SKM-1 treated with dmso at 0.1 percent for 144 hours (cell line): ENCODE measurements at regions not wholly inside any gene's neighbourhood (a gene's known extent, or its start where the extent isn't known, plus 50 kb on each side); places are given as distances from the start of the nearest gene placed in this dataset.

Experiments
- DNase-seq: peaks from one replicate; lab custom pipeline; 2025; ENCODE audit not compliant: unreplicated experiment; lab: John Stamatoyannopoulos, UW

DNA sequence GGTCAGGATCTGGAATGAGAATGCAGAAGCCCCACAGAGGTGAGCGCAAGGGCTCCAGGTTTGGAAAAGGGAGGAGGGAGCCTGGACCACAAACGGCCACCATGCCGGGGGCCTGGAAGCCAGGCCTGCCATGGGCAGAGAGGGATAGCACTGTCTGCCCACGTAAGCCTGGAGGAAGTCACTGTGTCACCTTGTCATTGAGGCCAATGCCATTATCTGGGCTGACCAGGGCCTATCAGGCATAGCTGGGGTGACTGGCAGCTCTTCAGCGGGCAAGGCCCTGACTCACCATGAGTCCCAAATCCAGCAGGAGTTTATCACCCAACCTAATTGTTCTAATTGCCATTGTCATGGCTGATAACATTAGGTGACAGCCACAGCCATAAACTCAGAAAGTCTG lies 84.6 kb downstream of the MATN1 start:
- DNase-seq: no peak

DNA sequence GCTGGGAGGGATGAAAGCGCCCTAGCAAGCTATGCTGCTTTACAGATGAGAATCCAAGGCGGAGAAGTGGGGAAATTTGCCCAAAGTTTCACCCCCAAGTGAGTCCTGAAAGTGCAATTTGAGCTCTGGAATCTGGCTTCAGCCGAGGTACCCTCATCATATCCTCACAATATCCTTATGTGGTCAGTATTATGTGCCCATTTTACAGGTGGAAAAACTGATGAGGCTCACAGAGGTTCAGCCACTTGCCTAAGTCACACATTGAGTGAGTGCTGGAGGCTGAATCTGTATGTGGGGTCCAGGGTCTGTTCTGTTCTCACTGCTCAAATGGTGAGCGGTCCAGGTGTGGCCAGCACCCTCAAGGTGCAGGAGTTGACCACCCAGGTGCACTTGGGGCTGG lies 85.3 kb downstream of the MATN1 start:
- DNase-seq: no peak

DNA sequence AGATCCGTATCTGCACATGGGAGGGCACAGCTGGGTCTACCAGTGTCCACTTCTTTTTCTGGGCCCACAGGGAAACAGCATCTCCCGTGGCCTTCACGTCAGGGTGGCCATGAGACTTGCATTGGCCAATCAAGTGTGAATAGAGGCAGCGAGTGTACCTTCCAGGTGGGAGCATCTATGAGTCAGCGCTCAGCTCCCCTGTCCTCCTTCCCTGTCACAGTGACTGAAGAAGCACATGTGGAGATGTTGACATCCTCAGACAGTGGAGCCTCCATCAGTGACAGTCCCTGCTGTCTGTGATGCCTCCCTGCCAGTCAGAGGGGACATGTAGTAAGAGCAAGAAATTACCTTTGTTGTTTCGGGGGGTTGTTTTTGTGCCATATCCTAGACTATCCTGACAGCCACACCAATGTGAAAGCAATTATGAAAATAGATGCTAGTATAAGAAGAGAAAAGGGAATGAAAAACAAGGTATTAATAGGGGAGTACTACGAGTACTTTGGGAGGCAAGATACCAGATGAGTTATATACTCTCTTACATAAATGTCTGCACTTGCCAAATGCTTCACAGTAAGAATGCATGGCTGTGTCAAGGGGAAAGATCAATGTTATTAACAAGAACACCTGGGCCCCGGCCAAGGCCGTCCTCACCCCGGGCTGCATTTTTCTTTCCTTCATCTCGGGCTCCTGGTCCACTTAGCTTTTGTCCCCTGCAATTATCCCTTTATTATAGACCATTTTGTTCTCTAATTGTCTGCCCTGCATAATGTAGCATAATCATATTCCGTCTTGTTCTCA lies 86.0 kb downstream of the MATN1 start:
- no peak for DNase-seq

DNA sequence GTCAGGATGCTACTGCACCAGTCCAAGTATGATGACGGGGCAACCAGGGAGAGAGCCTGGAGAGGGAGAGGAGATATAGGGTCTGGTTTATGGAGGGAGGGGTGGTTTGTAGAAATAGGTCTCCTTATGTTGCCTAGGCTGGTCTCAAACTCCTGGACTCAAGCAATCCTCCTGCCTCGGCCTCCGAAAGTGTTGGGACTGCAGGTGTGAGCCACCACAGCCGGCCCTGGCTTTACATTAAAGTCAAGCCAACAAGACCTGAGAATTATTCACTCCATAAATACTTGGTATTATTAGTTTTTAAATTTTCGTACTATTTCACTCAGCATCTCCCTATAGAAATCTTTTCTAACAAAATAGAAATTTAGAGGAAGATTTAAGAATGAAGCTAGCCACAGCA lies 86.8 kb downstream of the MATN1 start:
- DNase-seq: no peak

DNA sequence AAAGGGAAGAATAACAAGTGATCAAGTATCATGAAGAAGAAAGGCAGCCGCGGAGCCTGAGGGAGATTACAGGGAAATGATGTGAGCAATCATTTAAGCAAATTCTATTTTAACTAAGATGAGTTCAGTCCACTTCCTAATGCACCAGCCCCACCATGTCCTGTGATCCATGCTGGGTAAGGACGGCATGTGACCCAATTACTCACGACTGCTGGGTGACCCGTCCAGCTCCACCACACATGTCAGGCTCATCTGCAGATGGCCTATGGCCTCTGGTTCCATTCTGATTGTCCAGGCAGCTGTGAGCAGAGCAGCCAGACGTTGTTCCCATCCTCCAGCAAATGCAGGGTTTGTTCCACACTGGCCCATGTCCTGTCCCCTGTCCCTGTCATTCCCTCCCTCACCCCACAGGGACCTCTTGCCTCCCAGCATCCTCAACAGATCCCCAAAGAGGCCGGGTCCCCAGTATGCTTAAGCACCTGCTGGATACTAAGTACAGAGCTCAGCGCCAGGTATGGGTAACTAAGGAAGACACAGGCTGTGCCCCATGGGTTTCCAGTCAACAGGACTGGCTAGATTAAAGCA lies 87.9 kb downstream of the MATN1 start:
- DNase-seq: no peak

DNA sequence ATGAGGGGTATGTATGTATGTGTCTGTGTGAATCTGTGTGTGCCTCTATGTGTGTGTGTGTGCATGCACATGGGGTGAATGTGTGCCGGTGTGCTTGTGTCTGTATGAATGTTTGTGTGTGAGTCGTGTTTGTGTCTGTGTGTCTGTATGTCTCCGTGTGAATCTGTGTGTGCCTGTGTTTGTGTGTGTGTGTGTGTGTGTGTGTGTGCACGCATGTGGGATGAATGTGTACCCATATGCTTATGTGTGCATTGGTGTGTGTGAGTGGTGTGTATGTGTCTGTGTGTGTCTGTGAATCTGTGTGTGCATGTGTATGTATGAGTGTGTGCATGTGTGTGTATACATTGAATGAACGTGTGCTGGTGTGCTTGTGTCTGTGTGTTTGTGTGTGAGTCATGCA lies 88.9 kb downstream of the MATN1 start:
- DNase-seq: no peak

DNA sequence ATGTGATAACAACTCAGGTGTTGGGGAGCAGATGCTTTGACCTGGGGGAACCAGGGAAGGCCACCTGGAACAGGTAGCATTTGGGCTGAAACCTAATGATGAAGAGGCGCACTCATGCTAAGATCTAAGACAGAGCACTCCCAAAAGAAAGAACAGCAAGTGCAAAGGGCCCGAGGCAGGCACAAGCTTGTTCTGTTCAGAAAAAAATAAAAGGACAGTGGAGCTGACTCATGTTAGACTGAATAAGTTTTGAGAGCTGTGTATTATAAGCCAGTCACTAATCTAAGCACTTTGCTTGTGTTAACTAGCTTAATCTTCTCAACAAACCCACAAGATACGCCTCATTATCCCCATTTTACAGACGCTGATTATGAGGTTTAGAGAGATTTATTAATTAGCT lies 90.1 kb downstream of the MATN1 start:
- DNase-seq: no peak

DNA sequence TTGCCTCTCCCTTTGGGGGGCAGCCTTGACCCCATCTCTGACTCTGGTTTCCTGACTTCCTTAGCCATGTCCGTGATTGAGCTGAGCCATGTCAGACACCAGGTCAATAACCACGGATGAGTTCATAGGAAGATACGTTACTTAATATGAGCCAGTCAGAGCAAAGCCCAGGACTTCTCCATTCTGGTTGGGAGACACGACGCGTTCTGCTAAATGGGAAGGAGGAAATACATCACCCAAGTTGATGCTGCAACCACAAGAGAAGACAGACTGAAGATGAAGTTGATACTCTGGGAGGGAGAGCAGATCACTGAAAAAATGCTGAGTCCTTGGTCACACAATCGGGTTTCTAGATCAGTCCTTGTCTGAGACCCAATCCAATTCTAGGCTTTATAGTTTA lies 90.9 kb downstream of the MATN1 start:
- DNase-seq: no peak

DNA sequence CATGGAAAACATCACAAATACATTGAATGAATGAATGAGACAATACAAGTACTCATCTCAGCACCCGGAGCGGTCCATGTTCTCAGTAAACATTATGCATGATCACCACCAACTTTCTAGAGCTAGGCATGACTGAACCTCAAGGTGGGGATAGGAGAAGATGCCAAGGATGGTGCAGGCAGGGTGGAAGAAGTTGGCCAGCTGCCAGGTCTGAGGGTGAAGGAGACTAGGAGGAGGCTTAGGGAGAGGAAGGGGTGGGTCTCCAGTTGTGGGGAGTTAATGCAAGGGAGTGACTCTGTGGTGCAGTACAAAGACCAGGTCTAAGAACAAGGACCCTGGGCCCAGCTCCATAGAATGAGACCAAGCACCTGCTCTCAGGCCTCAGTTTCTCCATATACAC lies 91.7 kb downstream of the MATN1 start:
- no peak for DNase-seq

DNA sequence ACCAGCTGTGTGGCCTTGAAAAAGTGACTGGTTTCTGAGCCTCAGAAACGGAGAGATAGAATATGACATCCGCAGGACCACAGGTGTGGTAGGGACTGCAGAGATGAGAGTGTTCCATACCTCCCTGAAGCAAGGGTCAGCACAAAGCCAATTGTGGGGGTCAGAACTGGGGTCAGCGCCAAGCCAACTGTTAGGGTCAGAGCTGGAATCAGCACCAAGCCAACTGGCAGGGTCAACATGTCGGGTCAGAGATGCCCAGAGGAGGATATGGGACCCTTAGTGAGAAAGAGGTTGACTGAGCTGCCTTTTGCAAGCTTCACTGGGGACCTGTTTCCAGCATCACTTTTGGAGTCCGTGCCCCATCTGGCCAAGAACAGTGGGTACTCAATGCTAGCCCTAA lies 93.9 kb downstream of the MATN1 start:
- DNase-seq: no peak

DNA sequence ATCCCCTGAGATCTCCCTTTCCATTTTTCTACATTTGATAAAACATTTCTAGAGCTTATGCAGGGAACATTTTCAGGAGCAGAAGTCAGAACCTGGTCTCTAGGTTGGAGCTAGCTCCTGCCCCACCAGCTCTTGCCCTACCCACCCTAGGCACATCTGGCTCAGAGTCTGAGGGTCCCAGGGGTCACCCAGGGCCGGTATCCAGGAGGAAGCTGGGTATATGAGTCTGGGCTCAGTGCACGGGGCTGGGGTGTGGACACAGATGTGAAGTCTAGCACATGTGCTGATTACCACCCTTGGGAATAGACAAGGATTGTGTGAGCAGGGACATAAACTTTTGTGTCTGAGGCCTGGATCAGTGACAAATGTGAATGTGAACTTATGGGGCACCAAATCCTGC lies 95.4 kb downstream of the MATN1 start:
- DNase-seq: no peak

DNA sequence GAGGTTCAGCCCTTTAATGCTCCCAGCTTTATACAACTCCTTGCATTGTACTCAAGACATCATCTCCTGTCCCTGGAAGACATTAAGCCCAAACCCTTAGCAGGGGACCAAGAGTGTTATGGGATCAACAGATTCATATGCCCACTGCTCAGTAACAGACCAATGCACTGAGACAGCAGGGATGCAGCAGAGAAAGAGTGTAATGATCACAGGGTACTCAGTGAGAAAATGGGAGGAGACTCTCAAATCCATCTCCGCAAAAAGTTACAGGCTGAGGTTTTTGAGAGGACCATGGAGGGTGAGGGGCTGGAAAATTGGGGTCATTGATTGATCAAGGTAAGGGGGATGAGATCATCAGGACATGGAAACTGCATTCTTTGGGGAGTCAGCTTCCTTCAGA lies 96.2 kb downstream of the MATN1 start:
- no peak for DNase-seq

DNA sequence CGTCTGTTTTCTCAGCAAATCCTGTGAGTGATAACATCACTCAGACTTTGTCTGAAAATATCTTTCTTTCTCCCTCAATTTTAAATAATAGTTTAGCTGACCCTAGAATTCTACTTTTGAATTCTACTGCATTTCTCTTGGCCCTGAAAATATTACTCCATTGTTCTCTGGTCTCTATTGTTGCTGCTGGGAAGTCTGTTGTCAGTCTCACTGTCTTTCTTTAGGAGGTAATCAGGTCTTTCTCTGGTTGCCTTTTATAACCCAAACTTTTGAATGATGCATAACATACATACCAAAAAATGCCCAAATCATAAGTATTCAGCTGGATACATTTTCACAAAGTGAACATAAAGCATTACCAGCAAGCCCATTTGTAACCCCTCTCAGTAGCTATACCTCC lies 100.0 kb downstream of the MATN1 start:
- DNase-seq: no peak

DNA sequence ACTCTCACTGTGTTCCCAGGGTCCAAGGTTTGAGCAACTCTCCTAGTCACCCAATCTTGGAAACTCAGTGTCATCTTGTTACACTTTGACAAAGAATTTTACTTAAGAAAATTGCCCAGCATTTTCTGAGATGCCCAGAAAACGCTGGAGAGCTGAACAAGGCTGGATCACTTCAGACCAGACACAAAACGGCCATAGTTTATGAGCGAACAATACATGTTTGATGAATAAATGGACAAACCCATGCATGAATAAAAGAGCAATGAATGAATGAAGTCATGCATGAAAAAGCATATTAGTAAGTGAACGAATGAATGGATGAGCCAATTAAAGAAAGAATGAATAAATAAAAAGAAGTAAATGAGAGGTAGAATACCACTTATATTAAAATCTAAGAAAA lies 103.8 kb downstream of the MATN1 start:
- DNase-seq: no peak

DNA sequence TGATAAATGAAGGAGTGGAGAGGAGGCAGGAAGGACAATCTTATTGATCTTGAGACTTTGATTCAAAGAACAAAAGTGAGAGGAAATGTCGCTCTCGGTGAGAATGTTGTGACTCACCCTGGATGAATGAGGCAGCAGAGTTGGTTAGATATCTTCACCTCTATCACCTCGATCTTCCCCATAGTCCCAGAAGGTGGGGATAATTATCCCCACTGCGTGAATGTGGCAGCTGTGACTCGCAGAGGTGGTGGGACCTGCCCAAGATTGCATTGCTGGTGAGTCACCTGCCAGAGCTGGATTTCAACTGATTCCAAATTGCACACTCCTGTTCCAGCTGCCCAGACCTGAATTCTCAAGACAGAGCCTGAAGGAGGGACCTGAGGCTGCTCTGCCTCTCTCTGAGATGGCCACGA lies 105.0 kb downstream of the MATN1 start:
- DNase-seq: no peak

DNA sequence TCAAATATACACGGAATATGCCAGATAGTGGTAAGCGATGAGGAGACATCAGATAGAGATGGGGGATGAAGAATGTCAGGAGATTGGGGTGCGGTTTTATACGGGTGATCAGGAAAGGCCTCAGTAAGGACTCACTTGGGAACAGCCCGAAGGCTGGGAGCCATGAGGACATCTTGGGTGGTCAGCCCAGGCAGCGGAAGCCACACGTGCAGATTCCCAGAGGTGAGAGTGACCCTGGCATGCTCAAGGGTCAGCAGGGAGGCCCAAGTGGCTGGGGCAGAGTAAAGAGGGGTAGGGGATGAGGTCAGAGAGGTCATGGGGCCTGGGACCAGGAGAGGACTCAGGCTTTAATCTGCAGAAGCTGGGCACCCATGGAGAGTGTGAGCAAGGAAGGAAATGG lies 106.6 kb downstream of the MATN1 start:
- DNase-seq: no peak

DNA sequence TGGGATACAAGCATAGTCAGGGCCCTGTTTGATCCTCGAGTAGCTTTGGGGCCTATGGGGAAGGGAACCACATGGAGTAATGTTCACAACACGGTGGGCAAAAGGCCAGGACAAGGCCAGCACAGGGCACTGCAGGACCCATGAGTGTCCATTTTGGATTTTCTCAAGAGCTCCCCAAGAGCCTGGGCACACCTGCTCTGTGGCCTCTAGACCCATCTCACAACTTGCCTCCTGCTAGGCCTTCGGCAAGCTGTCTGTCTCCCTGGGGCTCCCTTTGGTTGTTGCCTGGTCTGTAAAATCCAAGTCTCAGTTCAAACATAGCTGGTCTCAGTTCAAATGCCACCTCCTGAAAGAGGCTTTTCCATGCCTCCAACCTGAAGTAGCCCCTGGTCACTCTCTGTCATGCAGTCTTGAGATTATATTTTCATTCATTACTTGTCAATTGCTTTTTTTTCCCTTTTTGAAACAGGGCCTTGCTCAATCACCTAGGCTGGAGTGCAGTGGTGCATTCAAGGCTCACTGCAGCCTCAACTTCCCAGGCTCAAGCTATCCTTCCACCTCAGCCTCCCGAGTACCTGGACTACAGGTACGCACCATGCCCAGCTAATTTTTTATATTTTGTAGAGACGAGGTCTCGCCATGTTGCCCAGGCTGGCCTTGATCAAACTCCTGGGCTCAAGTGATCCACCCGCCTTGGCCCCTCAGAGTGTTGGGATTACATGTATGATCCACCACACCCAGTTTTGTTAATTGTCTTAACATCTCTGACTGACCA lies 107.4 kb downstream of the MATN1 start:
- DNase-seq: no peak

DNA sequence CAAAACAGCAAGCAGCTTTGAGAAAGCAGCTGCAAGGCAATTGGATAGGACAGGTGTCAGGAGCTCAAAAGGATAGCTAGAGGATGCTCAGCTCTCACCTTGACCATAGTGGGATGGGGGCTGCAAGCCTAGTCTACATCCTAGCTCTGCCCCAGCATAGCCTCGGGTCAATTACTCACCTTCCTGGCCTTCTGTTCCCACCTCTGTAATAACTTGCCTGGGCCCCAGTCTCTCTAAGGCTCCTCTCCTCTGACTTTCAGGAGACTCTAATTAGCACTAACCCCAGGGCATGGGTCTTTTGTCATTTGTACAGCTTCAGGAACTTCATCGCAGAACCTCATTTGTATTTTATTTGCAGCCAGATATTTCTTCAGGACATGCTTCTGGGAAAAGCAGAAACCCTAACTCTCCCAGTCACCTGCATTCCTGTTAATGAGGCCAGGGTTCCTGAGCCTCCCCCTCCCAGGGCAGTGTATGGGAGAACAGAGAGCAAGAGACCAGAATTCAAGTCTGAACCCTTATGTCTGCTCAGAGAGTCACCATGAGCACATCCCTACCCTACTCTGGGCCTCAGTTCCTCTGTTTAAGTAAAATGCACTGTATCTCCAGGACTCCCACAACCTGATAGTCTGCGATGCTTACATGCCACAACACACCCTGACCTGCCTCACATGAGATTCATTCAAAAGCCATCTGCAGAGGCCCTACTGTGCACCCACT lies 108.1 kb downstream of the MATN1 start:
- DNase-seq: no peak

DNA sequence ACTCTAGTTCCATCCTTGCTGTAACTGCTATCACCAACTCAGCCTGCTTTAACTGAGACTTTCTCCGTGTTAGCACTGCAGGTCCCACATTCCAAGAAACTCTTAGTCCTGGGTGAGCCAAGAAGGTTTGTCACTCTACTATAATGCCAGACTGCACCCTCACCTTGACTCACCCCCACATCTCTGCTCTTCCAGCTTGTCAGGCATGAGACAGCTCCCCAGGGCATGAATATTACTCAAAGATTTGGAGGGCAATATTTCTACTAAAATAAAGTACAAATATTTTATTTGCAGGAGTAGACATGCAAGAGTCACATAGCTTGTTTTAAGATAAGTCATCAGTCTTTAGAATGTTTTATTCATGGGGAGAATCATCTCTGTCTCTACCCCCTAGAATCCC lies 110.2 kb downstream of the MATN1 start:
- DNase-seq: no peak

DNA sequence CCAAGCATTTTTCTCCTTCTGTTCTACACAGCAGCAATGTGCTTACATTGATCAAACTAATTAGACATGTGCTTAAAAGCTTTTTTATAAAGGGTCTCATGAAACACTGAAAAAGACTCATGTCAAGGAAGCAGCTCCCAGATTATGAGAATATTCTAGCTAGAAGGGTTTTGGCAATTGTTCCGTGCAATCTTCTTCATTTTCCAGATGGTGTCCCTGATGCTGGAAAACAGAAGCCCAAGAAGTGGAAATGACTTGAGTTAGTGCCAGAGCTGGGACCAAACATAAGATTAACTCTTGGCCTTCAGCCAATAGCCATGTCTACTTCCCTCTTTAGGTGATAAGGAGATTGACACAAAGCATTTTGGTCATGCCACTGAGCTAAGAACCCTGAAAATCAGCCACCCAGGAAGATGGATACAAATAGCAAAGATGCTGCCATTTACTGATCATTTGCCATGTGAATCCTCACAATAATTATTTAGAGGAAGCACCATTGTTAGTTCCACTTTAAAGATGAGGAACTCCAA lies 110.8 kb downstream of the MATN1 start:
- DNase-seq: no peak

DNA sequence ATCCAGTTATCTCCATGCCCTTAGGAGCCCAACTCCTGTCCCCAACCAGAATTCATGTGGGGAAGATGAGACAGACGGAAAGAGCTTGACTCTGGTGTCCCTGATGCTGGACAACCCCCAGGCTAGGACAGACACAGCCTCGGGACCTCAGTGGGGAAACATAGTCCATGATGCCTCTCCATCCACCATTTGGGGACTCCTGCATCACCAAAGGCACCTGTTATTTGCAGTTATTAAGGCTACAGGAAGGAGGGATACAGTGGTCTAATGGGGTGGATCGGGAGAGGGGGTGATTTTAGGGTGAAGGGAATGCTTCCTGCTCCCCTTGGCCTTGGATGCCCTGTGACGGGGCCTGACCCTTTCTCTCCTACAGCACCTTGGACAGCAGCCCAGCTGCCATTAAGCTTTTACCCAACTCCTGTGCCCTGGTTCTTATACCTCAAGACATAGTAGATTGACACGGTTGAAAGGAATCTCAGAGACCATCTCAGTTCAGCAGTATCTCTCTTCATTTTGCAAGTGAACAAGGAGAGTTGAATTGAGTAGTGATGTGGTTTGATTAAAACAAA lies 111.6 kb downstream of the MATN1 start:
- DNase-seq: no peak
